ENCODE measurements at regions not wholly inside any gene's neighbourhood (a gene's known extent, or its start where the extent isn't known, plus 50 kb on each side); places are given as distances from the start of the nearest gene placed in this dataset.
"Not testable (repeated sequence)": the region's sequence is repeated elsewhere in the genome, so short reads cannot be mapped to it uniquely, and the experiment has no call there.

DNA sequence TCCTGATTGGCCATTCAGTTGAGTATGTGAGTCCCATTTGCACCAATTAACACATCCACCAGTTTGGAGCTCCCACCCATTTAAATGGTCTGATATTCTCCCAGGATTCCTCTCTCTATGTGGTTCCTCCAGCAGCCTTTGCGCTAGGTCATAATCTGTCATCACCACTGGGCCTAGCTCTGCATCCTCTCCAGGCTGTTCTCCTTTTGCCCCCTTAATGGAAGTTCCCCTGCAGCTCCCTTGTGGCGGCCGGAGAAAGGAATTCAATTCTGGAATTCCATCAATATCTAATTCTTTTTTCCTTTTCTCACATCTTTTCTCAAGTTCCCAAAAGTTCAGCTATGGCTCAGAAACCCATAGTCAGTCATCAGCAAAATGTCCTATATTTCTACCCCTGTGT, 2184.4 kb upstream of the AGA start:
- no peak for DNase-seq

DNA sequence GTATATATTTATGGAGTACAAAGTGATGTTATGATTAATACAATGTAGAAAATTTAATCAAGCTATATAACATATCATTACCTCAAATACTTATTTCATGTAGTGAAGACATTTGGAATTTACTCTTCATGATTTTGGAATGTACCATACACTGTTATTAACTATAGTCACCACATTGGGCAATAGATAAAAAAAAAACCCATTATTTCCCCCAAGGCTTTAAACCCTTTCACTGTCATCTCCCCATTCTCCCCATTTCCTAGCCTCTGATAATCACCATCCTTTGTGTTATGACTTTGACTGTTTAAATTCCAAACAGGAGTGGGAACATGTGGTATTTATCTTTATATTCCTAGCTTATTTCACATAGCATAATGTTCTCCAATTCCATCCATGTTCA, 2189.1 kb upstream of the AGA start:
- DNase-seq, result no peak

DNA sequence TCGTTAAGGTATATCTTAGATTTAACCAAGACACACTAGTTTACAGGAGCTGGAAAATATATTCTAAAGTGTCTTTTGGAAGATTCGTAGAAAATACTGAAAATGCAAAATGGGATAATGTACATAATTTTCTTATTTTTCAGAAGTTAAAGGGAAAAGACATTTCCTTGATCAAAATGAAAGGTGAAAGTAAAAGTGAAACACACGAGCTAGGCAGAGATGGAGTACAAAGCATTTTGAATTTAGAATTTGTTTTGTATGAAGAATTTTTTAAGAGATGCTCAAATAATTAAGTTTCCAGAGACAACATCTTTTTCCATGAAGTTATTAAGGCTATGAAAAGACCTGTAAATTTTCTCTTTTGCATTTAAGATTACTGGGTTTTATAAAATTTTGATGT, 2192.6 kb upstream of the AGA start:
- no peak for DNase-seq

DNA sequence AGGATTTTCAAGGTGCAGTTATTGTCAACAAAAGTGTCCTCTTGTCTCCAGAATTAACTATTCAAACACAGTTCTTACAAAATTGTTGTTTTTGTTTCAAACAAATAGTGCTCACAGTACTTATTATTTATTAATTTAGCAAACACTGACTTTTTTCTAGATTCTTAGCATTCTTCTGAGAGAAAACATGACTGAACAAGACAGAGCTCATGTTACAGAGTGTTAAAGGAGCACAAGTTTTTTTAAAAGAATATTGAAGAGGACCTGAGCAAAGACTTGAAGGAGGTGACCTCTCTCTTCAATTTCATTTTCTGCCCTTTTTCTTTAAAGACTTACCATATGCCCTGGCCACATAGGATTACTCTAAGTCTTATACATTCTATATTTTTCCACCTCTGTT, 2220.3 kb upstream of the AGA start:
- DNase-seq, result no peak

DNA sequence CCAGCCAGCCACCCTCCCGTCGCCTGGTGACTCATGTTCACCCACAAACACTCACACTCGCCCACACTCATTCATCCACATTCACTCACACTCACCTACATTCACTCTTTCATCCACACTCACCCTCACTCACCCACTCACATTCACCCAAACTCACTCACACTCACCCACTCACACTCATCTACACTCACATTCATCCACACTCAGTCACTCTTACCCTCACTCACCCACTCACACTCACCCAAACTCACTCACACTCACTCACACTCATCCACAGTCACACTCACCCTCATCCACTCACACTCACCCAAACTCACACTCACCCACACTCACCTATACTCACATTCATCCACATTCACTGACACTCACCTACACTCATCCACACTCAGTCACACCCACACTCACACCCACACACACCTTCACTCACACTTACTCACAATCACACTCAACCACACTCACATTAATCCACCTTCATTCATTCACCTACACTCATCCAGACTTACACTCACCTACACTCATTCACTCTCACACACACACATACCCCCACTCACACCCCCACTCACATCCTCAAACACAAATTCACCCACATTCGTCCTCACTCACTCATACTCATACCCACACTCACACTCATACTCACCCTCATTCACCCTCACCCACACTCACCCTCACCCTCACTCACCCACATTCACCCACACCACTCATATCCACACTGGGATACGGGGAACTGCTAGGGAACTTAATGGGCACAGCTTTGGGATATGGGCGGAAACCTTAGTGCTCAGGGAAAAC, 2221.6 kb upstream of the AGA start:
- no peak for DNase-seq

DNA sequence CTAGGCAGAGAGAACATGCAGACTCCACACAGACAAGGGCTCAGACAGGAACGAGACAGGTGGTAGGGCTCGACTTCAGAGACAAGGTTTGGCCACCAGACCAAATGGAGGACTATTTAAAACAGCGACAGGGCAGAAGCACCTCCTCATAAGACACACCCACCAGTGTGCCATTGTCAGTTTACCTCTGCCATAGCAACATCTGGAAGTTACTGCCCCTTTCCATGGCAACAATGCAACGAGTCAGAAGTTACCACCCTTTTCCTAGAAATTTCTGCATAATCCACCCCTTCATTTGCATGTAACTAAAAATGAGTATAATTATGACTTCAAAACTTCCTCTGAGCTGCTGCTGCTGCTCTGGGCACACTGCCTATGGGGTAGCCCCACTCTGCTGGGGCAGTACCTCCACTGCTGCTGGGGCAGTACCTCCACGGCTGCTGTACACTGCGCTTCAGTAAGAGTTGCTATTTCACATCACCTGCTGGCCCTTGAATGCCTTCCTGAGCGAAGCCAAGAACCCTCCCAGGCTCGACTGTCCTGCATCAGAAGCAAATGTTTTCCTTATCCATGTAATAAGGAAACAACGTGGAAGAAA, 2222.3 kb upstream of the AGA start:
- DNase-seq, result no peak

DNA sequence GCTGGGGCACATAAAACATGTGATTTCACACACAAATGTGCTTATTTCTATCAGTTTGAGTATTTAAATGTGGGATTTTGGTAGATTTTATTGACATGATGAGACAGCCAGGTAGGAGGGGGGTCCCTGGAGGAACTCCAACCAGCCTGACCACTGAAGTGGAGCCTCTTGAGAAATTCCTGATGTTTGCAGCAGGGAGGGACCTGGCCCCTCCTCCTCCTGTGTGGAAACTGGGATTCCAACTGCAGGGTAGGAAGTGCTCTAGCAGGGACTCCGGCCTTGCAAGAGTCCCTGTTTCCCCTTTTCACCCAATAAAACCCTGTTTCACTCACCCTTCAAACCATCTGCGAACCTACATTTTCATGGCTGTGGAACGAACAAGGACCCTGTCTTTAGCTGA, 2224.0 kb upstream of the AGA start:
- no peak for DNase-seq

DNA sequence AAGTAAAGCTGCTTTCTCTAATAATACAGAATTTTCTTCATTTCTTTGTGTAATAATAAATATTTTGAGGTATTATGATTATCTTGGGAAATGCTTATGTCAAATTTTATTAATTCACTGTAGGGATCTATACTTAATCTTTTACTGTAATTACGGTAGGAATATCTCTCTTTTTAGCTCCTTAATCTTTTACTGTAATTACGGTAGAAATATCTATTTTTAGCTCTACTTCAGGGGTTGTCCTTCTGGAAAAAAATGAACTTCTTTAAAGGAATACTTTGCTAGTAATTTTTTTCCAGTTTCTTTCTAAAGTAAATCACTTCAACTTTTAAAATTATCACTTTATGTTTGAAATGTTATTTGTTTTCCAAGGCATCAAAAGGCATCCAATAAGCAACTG, 2229.4 kb upstream of the AGA start:
- DNase-seq, result no peak

DNA sequence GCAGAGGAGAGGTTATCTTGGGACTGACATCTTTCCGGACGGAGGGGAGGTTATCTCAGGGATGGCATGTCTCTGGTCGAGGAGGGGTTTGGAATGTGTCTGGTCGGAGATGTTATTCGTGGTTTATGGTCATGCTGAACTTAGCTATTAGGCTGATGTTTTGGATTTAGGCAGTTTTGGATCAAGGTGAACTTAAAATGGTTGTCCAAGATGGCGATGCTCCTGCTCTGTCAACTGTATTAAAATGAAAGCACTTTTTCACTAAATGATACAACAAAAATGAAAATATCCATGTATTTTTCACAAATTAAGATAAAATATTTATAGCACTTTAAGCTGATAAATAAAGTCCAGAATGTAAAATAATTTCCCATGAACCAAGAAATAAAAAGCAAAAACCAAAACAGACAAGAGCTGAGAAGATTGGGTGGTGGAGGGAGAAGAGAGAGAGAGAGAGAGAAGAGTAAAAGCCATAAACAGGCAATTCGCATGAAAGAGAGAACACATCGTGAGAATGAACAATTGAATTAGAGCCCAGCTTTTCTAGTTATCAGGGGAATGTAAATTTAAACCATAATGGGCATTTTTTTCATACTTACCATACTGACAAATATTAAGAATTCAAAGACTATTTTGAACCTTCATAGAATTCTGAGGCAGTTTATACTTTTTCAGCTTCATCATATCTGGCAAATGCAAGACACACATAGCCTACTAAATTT, 2236.0 kb upstream of the AGA start:
- no peak for DNase-seq

DNA sequence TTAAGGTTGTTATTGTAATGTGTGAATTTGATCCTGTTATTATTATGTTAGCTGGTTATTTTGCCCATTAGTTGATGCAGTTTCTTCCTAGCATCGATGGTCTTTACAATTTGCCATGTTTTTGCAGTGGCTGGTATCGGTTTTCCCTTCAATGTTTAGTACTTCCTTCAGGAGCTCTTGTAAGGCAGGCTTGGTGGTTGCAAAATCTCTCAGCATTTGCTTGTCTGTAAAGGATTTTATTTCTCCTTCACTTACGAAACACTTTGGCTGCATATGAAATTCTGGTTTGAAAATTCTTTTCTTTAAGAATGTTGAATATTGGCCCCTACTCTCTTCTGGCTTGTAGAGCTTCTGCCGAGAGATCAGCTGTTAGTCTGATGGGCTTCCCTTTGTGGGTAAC, 2241.4 kb upstream of the AGA start:
- not testable (repeated sequence) for DNase-seq

DNA sequence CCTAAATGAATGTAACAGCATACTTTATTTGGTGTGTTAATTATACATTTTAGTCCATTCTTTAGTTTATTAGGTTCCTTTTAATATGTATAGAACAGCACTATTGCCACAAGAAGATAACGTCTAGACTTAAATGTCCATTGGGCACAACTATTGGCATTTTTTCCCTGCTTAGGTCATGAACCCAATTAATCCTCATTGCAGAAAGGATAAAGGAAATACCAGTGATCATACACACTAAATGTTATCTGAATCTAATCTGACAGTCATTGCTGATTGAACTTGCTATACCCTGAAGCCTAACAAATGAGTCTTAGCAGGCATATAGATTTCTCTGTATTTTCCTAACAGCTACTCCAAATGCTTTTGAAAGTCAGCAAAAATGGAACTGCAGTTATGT, 2250.0 kb upstream of the AGA start:
- peak; percentile 0 for DNase-seq

DNA sequence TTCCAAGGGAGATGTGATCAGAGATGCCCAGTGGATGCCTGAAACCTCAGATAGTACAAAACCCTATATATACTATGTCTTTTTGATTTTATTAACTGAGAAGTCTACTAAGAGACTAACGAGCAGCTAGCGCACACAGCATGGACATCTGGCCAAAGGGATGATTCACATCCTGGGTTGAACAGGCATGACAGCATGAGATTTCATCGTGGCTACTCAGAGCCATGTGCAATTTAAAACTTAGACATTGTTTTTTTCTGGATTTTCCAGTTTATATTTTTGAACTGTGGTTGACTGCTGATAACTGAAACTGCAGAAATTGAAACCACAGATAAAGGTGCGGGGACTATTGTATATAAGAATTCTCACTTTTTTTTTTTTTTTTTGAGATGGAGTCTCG, 2252.9 kb upstream of the AGA start:
- DNase-seq, result peak; percentile 37

DNA sequence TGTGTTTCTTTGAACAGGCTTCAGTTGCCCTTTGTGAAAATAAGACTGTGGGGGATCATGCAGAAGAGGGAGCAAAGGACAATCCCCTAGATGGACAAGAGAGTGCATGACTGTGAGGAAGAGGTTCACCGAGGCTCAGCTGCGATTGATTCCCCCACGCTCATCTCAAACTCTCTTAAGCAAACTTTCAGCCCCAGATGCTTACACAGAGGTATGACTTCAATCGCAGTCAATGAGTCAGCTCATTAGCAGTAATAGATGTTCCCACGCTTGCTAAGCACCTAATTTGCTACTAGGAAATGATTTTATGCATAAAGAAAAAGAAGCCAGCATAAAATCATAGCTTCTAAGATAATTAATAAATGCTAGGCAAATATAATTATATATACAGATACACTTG, 2256.1 kb upstream of the AGA start:
- no peak for DNase-seq

DNA sequence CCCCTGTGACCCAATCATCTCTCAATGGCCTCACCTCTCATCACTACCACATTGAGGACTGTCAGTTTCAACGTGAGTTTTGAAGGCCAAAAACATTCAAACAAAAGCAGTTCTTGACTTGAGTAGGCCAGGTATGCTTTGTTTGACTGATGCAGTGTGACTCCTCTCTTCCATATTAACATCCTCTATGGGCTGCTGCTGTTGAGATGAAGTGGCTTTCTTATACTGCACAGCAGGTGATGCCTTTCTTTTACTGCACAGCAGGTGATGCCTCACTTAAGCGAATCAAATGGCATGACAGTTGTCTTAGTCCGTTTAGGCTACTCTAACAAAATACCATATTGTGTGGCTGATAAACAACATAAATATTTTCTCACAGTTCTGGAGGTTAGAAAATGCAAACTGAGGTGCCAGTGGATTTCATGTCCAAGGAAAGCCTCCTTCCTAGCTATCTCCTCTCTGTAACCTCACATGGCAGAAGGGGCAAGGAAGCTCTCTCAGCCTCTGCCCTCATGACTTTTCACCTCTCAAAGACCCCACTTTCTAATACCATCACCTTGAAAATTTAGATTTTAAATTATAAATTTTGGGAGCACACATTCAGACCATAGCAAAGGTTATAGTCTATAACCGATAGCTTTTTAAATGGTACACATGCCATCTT, 2267.9 kb upstream of the AGA start:
- DNase-seq, result no peak

DNA sequence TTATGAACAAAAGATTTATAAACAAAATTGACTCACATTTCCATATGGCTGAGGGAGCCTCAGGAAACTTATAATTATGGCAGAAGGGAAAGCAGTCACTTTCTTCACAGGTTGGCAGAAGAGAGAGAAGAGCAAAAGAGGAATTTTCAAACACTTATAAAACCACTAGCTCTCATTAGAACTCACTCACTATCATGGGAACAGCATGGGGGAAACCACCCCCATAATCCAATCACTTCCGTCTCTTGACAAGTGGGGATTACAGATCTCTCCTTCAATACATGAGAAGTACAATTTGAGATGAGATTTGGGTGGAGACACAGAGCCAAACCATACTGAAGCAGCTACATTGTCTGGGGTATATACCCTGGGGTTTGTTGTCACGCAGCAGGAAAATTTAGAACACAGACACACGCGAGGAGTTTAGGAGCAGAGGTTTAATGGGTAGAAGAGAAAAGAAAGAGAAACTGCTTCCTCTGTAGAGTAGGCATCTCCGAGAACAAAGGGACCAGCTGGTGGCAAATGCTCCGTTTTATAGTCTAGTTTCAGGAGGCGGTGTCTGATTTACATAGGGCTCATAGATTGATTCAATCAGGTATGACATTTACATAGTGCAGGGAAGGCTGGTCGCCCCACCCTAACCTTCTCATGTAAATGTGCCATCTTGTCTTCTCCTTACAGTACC, 2277.7 kb upstream of the AGA start:
- no peak for DNase-seq

DNA sequence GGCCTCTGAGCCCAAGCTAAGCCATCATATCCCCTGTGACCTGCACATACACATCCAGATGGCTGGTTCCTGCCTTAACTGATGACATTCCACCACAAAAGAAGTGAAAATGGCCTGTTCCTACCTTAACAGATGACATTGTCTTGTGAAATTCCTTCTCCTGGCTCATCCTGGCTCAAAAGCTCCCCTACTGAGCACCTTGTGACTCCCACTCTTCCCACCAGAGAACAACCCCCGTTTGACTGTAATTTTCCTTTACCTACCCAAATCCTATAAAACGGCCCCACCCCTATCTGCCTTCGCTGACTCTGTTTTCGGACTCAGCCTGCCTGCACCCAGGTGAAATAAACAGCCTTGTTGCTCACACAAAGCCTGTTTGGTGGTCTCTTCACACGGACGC, 2284.3 kb upstream of the AGA start:
- DNase-seq, result not testable (repeated sequence)

DNA sequence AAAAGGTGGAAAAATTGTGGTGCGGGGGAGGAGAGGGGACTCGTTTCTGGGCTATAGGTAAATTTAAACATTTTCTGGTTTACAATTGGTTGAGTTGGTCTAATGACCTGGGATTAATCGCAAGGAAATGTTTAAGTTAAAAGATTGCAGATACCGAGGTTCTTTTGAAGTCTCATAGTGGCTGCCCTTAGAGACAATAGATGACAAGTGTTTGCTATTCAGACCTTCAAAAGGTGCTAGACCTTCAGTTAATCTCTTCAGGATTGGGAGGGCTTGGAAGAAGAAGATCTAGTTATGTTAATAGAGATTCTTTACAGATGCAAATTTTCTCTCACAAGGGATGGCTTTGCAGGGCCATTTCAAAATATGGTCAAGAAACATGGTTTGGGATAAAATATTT, 2286.1 kb upstream of the AGA start:
- DNase-seq, result no peak

DNA sequence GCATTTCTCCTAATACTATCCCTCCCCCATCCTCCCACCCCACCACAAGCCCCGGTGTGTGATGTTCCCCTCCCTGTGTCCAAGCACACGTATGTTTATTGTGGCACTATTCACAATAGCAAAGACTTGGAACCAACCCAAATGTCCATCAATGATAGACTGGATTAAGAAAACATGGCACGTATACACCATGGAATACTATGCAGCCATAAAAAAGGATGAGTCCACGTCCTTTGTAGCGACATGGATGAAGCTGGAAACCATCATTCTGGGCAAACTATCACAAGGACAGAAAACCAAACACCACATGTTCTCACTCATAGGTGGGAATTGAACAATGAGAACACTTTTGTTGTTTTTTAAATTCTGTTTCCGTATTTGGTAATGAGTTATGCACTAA, 2294.6 kb upstream of the AGA start:
- not testable (repeated sequence) for DNase-seq

DNA sequence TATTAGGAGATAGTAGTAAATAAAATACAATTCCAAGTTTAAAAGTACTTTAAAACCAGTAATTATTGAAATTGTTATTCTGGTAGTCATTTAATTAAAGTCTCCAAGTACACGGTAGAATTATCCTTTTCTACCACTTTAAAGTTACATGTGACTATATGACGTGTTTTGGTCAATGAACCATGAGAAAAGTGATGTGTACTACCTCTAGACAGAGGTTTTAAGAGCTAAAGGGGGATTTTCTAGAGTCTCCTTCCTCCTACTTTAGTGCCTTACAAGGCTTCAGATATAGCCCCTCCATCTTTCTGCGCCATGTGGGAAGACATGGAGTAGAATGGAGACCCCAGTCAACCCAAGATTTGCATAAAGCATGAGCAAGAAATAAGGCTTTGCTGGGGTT, 2296.6 kb upstream of the AGA start:
- DNase-seq, result no peak

DNA sequence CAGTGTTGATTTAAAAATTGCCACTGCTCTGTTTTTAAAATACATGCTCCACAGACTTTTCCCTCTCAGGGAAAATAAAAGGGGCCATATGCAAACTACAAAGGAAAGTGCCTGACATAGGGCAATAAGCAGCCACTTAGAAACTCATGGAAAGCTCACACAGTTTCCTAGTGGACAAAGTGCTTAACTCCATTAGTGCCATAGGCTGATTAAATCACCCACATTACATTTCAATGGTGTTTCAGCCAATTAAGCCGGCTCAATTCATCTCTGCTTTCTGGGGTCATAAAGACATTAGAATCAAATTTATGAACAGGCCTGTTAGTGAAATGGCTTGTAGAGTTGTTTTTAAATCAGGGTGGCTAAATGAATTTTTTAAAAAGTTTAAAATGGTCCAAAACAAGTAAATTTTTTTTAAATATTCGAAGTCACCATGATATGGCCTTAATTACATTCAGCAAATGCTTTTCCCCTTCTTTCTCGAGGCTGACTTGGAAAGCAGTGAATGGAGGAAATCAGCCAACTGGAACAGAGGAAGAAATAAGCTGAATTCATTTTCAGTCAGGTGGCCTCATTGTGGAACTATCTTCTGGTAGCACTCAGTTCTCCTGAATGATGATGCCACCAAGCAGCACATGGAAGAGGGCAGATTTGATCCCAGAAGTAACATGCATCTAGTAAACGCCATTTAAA, 2305.1 kb upstream of the AGA start:
- no peak for DNase-seq

DNA sequence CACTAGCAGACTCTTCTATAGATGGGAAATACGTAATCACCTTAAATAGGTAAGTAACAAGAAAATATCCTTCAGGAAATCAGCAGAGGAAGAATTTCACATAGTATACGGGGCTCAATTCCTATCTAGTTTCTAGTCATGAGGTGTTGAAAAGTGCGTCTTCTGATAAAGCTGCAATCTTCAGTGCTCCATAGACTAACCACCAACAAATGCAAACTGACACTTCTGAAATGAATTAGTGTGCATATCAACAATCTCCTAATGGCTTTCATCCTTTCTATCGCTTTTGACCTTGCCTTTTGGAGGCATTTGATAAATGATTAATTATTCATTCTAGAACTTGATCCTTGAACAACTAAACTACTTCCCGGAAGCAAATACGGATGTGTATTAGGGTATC, 2306.6 kb upstream of the AGA start:
- no peak for DNase-seq

DNA sequence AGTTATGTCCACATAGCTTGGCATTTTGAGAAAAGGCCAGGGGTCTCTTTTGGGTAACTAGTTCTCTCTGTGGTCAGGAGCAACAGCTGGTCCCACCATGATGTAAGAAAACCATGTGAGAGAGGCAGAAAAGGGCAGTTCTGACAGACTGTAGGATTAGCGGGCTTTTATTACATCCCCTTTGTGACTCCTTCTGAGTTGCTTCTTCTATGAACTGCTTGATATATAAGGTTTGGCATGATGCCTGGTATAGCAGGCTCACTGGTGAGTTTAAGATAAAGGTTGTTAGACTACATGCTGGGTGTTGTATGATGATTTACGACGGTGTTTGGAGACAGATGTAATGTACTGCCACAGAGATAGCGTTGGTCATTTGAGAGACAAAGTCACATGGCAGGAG, 2308.1 kb upstream of the AGA start:
- no peak for DNase-seq

DNA sequence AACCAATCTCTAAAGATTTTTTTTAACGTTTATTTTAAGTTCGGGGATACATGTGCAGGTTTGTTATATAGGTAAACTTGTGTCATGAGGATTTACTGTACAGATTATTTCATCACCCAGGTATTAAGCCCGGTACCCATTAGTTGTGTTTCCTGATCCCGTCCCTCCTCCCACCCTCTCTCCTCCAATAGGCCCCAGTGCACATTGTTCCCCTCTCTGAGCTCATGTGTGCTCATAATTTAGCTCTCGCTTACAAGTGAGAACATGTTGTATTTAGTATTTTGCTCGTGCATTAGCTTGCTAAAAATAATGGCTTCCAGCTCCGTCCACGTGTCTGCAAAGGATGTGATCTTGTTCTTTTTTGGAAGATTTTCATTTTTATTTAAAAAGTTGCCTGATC, 2309.4 kb upstream of the AGA start:
- DNase-seq, result no peak
